GM18868 (cell line): ENCODE measurements at regions not wholly inside any gene's neighbourhood (a gene's known extent, or its start where the extent isn't known, plus 50 kb on each side); places are given as distances from the start of the nearest gene placed in this dataset.

Experiments used
- ATAC-seq: cut with Tn5 transposase; IDR thresholded peaks from one replicate; pipeline ENCODE4 v1.9.1; 2021; ENCODE audit warnings: mild to moderate bottlenecking, moderate library complexity; ENCODE audit not compliant: unreplicated experiment

DNA sequence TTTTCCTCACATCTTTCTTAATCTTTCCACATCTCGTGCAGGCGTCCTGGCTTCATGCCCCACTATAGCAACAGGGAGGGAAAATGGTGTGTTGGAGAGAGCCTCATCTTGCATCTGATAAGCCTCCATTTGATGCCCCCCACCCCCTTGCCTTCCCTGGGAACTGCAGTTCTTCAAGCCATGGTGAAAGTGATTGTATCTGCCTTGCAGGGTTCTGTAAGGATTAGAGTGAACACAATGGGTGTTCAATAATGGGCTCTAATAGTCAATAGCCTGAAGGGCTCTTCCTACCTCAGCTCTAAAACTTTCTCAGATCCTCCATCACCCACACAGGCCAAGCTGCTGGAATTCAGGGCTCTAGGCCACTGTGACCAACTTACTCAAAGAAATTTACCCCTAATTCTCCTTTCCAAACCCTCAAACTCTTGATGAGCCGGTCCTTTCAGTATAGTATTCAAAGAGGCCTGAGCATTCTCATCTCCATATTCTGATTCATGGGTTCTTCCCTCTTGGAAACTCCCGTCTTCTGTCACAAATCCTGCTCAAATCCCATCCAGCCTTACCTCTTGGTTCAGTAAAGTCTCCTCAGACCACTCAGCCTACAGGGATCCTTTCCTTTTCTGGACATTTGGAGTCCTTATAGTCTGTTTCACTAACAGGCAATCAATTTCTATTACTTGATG is 128.3 kb upstream of the TRIM2 start:
- no peak for ATAC-seq

DNA sequence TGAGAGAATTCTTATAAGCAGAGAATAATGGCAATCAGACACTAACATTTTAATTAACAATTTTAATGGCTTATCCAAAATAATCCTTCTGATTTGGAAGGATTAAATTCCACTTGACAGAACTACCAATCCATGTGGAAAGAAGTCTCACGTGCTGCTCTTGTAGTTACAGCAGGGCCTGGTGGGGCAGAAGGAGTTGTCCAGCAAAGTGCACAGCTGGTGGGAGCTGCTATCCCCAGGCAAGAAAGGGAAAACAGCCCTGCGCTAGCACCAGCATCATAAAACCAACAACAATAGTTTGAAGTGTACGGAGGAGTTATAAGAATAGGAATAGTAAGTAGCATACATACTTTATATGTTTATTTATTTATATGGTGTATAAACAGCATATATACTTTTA is 127.4 kb upstream of the TRIM2 start:
- ATAC-seq = no peak

DNA sequence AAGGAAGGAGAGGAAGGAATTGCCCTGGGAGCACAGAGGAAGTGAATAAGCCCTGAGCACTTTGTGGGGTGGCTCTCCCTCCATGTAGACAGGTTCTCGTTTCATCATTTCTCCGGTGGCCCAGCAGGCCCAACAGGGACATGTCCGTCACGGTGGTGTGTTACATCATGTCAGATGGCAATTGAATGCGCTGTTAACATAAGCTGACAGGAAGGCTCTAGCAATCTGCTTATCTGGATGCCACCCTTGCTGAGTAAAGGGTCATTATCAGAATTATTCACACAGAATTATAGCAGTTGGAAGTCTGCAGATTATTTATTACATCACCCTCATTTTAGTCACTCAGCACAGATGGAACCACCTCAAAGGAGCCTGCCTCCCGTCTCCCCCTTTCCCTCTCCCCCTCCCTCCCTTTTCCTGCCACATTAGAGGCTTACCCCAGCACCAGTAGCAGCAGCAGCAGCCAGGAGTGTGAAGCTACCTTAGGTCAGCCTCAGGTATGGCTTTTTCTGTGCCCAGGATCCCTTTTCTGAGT is 124.3 kb upstream of the TRIM2 start:
- no peak for ATAC-seq

- no peak for ATAC-seq
These were observed 123.2 kb upstream of the TRIM2 start for GRCh38 chr4:153081006-153081580.

DNA sequence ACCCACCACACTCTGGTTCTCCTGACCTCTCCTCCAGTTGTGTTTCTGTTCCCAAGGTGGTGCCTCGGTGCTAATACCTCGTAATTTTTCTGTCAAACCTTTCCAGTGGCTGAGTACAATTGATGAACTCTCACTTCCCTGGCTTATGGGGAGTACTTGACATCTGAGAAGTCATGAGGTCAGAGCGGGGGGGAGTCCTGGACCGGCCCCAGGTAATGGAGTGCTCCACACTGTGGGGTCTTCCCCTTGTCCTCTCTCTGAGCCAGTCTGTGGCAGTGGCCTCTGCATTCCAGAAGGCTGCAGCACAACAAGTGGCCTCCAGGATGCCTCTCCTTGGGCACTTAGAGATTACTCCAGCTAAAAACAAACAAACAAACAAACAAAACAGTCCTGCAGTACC is 122.5 kb upstream of the TRIM2 start:
- no peak for ATAC-seq

GRCh38 chr4:153082322-153083301 is 121.6 kb upstream of the TRIM2 start:
- no peak for ATAC-seq

DNA sequence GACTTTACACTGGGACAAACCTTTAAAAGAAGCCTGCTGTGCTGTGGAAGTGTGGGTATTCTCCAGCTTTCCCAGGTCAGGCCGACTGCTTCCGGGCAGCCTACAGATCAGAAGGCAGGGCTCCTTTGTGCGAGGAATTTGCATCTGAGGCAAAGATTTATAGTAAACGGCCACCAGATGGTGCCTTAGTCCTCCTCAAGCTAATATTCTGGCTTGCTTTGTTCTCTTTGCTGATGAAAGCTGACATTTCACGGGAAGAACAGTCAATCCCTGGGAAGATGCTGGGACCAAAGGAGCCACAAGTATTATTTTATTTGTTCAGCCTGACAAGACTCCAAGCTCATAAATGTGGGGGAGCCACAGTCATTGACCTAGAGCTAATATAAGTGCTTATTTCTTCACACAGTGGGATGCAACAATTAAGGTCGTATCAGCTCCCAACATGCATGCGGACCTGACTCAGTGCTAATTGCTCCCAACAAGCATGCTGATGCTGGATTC is 120.7 kb upstream of the TRIM2 start:
- ATAC-seq = peak; percentile 71

GRCh38 chr4:153084224-153084979 is 119.8 kb upstream of the TRIM2 start:
- no peak for ATAC-seq

- ATAC-seq = peak; percentile 57
These were observed 119.1 kb upstream of the TRIM2 start for GRCh38 chr4:153084980-153085630.

GRCh38 chr4:153087671-153088194 is 116.5 kb upstream of the TRIM2 start:
- ATAC-seq = no peak

GRCh38 chr4:153089742-153090141 is 114.5 kb upstream of the TRIM2 start:
- no peak for ATAC-seq

DNA sequence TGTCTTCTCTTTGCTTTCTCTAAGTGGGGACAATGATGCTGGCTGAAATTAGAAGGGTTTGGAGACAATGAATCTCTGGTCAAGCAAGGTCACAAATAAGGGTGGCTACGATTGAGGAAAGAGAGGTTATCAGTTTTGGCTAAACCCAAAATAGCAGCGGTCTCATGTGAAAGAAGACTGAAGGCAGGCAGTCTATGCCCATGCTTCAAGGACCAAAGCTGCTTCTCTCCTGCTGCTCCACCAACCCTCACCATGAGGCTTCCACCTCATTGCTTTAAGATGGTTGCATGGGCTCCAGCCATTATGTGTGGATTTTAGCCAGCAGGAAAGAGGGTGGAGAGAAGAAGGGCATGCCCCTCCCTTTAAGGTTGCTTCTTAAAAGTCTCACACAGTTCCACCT is 114.1 kb upstream of the TRIM2 start:
- no peak for ATAC-seq

GRCh38 chr4:153090670-153091385 is 113.4 kb upstream of the TRIM2 start:
- ATAC-seq = no peak

- ATAC-seq = no peak
These were observed 110.8 kb upstream of the TRIM2 start for GRCh38 chr4:153093396-153093795.

GRCh38 chr4:153093802-153094201 is 110.4 kb upstream of the TRIM2 start:
- ATAC-seq = no peak

DNA sequence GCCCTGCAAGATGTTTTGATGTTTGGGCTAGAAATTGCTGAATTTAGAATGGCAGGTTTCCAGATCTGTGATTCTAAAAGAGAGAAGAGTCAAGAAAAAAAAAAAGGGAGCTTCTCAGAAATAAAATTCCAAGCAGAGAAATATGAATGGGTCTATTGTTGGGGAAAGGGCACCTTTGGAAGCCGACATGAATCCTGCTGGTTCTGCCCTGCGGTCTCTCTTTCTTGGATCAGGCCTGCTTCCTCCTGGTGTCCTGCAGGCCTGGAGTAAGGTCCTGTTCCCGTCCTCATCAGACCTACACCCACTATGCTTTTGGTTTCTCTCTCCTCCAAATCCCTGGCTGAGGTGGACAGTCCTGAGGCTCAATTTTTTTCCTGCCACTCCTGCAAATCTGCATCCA is 109.8 kb upstream of the TRIM2 start:
- no peak for ATAC-seq

DNA sequence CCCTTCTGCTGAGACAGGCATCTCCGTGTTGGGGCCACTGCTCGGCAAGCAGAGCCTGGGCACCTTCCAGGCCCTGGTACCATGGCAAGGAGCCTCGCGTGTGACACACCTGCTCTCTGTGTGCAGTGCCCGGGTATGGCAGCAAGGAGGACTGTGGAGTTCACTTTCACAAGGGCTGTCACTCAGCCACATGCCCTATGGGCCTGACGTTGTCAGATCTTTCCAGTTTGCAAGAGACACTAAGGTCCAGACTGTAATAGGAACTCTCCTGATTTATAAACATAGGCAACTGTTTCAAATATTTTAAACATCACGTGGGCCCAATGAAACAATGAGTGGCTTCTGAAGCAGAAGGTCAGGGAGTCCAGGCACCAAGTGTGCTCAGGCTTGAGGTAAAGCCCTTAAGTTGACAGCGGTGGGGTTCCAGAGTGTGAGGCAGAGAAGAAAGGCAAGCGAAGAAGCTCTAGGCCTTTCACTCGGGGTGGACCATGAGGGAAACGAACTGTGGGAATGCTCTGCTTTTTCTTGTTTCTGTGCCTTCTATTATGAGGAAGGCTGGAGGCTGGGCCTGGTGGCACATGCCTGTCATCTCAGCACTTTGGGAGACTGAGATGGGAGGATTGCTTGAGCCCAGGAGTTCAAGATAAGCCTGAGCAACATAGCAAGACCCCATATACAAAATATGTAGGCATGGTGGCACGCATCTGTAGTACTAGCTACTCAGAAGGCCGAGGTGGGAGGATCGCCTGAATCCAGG is 108.6 kb upstream of the TRIM2 start:
- no peak for ATAC-seq

GRCh38 chr4:153096344-153096743 is 107.9 kb upstream of the TRIM2 start:
- no peak for ATAC-seq
